Astrocyte (in vitro differentiated cells and primary cell): ENCODE measurements at regions not wholly inside any gene's neighbourhood (a gene's known extent, or its start where the extent isn't known, plus 50 kb on each side); places are given as distances from the start of the nearest gene placed in this dataset.

Experiments
- CTCF ChIP-seq: IDR thresholded peaks from 2 replicates; pipeline ENCODE4 v1.5.1; 2011; ENCODE audit warnings: low read depth, mild to moderate bottlenecking, inconsistent platforms, low read length, moderate library complexity; ENCODE audit not compliant: insufficient read depth
- EZH2 ChIP-seq: IDR thresholded peaks from 2 replicates; pipeline ENCODE4 v1.6.1; 2012; ENCODE audit warnings: mild to moderate bottlenecking, low read length, inconsistent platforms; ENCODE audit not compliant: insufficient read depth

- no peak for TF ChIP-seq CTCF
- no peak for TF ChIP-seq EZH2
These were observed 469.3 kb upstream of the MEX3C start for GRCh38 chr18:51666763-51667191.
